Transverse colon (tissue), 4 donors: ENCODE measurements at regions not wholly inside any gene's neighbourhood (a gene's known extent, or its start where the extent isn't known, plus 50 kb on each side); places are given as distances from the start of the nearest gene placed in this dataset.

ENCODE experiments used
- EP300 ChIP-seq: sonication (generic); formaldehyde crosslinking; IDR thresholded peaks from one replicate; pipeline ENCODE4 v1.6.1; 2017; ENCODE audit warnings: antibody characterized with exemption, low read depth
- POLR2A ChIP-seq: fragments of 450-650 bp; IDR thresholded peaks from one replicate; pipeline ENCODE4 v1.6.1; 2016; ENCODE audit warnings: antibody characterized with exemption, mild to moderate bottlenecking, moderate library complexity
- POLR2AphosphoS5 ChIP-seq, 3 donors: sonication (generic); formaldehyde crosslinking; IDR thresholded peaks; one replicate each; pipeline ENCODE4 v1.6.1; 2016; ENCODE audit warnings: antibody characterized with exemption in 3 of 3
- TF ChIP-seq, protein P1 (sequence below), 5 experiments: fragments of 200-600 bp in 3 of 5; fragments of 450-650 bp in 2 of 5; sonication (generic) in 3 of 5; IDR thresholded peaks; 1 replicate in 2 of 5; 2 replicates in 3 of 5; pipeline ENCODE4 v1.5.1; 2016 to 2017; ENCODE audit warnings: antibody characterized with exemption in 5 of 5, inconsistent platforms in 3 of 5, mild to moderate bottlenecking in 2 of 5, moderate library complexity in 1 of 5

DNA sequence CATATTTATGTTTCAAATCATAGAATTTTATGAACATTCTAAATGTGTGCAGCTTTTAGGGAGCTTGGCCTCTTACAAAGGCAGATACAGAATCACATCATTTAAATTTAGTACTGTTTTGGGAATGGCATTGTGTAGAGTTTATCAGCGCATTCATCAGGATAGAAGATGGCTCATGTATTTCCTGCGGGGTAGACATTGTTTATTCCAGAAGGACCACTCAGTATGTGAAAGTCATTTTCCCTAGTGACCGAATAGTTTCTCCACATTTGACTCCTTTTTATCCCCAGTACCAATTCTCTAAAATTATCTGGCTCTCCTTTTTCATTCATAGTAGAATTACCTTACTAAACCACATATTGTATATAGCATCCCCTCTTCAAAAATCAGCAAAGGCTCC, 981.9 kb upstream of the ADGRL4 start:
- TF ChIP-seq, protein P1, sequence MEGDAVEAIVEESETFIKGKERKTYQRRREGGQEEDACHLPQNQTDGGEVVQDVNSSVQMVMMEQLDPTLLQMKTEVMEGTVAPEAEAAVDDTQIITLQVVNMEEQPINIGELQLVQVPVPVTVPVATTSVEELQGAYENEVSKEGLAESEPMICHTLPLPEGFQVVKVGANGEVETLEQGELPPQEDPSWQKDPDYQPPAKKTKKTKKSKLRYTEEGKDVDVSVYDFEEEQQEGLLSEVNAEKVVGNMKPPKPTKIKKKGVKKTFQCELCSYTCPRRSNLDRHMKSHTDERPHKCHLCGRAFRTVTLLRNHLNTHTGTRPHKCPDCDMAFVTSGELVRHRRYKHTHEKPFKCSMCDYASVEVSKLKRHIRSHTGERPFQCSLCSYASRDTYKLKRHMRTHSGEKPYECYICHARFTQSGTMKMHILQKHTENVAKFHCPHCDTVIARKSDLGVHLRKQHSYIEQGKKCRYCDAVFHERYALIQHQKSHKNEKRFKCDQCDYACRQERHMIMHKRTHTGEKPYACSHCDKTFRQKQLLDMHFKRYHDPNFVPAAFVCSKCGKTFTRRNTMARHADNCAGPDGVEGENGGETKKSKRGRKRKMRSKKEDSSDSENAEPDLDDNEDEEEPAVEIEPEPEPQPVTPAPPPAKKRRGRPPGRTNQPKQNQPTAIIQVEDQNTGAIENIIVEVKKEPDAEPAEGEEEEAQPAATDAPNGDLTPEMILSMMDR (IDR thresholded peaks at IDR 0.05) = no peak
- TF ChIP-seq POLR2AphosphoS5 (IDR thresholded peaks at IDR 0.05) (no peak), POLR2A (no peak), EP300 (no peak)
